ENCODE measurements at regions not wholly inside any gene's neighbourhood (a gene's known extent, or its start where the extent isn't known, plus 50 kb on each side); places are given as distances from the start of the nearest gene placed in this dataset.

DNA sequence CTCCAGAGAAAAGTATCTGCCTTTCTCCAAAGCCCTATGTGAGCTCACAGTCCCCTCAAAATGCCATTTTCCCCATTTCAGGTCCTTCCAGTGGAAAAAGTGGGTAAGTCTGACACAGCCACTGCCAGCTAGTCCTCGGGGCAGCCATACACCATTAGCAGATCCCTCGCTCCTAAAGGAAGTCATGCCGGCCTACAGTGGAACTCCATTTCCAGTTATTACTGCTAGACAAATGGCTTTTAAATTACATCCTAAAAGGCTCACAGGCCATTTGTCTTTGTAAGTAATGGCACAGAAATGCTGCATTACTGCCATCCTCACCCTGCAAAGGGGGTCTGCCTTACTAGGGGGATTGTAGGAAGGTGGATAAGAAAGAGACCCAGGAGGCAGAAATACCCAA lies 259.4 kb upstream of the SIX2 start:
- intact Hi-C loops (cut with DNase I), result no loop called here
- 71 to 95% (median 80%) methylated on average over 3 of the region's 3 CpGs for WGBS, 4 donors
- no peak for TF ChIP-seq POLR2A (IDR thresholded peaks at IDR 0.05)
- TF ChIP-seq, protein P1, sequence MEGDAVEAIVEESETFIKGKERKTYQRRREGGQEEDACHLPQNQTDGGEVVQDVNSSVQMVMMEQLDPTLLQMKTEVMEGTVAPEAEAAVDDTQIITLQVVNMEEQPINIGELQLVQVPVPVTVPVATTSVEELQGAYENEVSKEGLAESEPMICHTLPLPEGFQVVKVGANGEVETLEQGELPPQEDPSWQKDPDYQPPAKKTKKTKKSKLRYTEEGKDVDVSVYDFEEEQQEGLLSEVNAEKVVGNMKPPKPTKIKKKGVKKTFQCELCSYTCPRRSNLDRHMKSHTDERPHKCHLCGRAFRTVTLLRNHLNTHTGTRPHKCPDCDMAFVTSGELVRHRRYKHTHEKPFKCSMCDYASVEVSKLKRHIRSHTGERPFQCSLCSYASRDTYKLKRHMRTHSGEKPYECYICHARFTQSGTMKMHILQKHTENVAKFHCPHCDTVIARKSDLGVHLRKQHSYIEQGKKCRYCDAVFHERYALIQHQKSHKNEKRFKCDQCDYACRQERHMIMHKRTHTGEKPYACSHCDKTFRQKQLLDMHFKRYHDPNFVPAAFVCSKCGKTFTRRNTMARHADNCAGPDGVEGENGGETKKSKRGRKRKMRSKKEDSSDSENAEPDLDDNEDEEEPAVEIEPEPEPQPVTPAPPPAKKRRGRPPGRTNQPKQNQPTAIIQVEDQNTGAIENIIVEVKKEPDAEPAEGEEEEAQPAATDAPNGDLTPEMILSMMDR (IDR thresholded peaks at IDR 0.05), result no peak

DNA sequence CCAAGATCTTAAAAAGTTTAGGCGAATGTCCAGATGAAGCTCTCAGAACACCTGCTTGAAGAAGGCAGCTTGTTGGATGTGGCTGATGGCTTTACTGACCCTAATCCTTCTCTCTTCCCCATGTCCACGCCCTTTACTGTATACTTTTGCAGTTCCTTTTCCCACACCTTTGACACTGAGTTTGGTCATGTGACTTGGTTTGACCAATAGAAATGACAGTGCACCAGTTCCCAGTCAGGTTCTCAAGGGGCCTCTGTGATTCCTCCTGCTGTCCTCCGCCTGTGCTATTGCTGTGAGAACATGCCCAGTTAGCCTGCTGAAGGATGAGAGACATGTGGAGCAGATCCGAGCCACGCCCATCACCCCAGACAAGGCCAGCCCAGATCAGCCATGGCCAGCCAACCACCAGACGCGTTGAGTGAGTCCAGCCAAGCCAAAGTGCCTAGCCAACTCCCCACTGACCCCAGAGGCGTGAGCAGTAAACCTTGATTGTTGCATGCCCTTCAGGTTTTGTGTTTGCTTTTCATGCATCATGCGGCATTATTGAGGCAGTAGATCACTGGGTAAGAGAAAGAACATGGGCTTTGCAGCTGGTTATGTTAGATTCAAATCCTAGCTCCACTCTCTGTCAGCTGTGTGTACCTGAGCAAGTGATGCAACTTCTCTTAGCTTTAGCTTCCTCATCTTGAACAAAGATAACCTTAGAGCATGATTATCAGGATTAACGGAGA lies 258.0 kb upstream of the SIX2 start:
- no peaks in the 10 kb centered on the region for H3K36me3 ChIP-seq (replicated peaks in 1 of 2)
- intact Hi-C loops (cut with DNase I), result no loop called here
- WGBS, 4 donors, result 84 to 91% (median 87%) methylated on average over 8 to 10 of the region's 10 CpGs
- no peak for TF ChIP-seq POLR2A (IDR thresholded peaks at IDR 0.05)
- TF ChIP-seq, protein P1 (IDR thresholded peaks at IDR 0.05), result no peak
- H3K9me3 ChIP-seq (replicated peaks in 1 of 3), result no peaks in the 10 kb centered on the region
- no peaks in the 10 kb centered on the region for H3K27me3 ChIP-seq
- DNase-seq, result peak in 1 of 7 donors; percentile 37
- no peak overlapping the region for H3K4me3 ChIP-seq
- no peak overlapping the region for H3K27ac ChIP-seq
- H3K4me1 ChIP-seq (replicated peaks in 1 of 2), result no peaks in the 10 kb centered on the region

More for the DNA sequence above, 259.4 kb upstream of the SIX2 start:
- no peaks in the 10 kb centered on the region for H3K9me3 ChIP-seq (replicated peaks in 1 of 3)
- no peaks in the 10 kb centered on the region for H3K27me3 ChIP-seq
- no peak overlapping the region for H3K27ac ChIP-seq
- DNase-seq, result peak in 1 of 7 donors; percentile 2
- no peaks in the 10 kb centered on the region for H3K4me1 ChIP-seq (replicated peaks in 1 of 2)
- no peak overlapping the region for H3K4me3 ChIP-seq
- no peaks in the 10 kb centered on the region for H3K36me3 ChIP-seq (replicated peaks in 1 of 2)

DNA sequence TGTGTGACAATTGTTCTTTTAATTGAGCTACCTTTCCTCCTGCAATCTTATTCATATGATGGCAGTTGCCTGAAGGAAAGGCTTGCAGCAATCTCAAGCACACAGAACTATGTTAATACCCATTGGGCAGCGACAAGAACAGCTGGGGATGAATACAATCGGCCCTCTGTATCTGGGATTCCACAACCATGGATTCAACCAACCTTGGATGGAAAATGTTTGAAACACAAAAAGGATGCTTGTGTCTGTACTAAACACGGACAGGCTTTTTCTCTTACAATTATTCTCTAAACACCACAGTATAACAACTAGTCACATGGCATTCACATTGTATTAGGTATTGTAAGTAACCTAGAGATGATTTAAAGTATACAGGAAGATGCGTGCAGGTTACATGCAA lies 256.1 kb upstream of the SIX2 start:
- WGBS, 4 donors, result 83 to 93% (median 86%) methylated on average over 4 of the region's 4 CpGs
- H3K4me1 ChIP-seq (replicated peaks in 1 of 2), result no peaks in the 10 kb centered on the region
- no peak for TF ChIP-seq POLR2A (IDR thresholded peaks at IDR 0.05)
- TF ChIP-seq, protein P1 (IDR thresholded peaks at IDR 0.05), result no peak
- DNase-seq, result no peak
- H3K27me3 ChIP-seq, result no peaks in the 10 kb centered on the region
- H3K4me3 ChIP-seq, result no peak overlapping the region
- no peak overlapping the region for H3K27ac ChIP-seq
- H3K9me3 ChIP-seq (replicated peaks in 1 of 3), result no peaks in the 10 kb centered on the region
- no peaks in the 10 kb centered on the region for H3K36me3 ChIP-seq (replicated peaks in 1 of 2)
- intact Hi-C loops (cut with DNase I), result no loop called here

DNA sequence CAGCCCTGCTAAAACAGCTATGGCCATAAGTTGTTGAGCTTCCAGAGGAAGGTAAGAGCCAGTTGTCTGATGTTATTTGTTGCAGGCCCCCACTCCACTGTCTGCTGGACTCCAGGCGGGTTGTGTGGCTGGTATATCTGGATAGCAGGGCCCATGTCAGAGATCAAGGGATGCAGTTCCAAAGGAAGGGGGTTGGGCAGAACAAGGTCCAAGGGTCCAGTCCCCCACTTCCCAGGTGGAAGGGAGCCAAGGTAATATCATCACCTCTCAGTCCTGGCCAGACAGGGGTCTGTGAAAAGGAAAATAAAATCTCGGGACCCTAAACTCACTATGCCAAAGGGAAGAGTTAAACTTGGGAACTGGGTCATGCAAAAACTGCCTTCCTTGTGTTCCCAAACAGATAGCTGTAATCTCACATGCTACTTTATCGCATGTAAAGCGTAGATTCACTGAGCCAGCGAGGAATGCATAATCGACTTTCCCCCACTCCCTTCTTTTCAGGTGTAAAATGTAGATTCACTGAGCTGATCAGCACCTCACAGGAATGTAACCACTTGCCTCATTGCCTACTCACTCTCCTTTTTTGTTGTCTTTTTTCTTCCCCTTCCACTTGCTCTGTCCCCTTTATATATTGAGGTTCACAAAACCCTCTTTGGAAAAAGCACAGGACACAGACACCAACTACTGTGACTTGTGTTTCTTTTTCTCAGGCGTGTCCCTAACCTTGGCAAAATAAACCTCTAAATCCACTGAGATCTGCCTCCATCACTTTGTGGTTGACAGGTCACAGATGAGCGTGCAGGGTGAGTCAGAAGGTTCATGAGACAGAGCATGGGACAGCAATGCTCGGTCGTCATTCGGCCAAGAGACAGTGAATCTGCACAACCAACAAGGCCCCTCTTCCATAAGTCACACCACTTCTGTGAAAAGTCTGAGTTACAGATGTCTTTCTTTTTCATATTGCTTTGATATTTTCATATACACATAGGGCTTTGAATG lies 255.3 kb upstream of the SIX2 start:
- no peak for TF ChIP-seq POLR2A (IDR thresholded peaks at IDR 0.05)
- TF ChIP-seq, protein P1 (IDR thresholded peaks at IDR 0.05), result no peak
- H3K27me3 ChIP-seq, result no peaks in the 10 kb centered on the region
- H3K4me3 ChIP-seq, result no peak overlapping the region
- 76 to 88% (median 77%) methylated on average over 11 of the region's 11 CpGs for WGBS, 4 donors
- no peak overlapping the region for H3K27ac ChIP-seq
- H3K9me3 ChIP-seq (replicated peaks in 1 of 3), result no peaks in the 10 kb centered on the region
- no peaks in the 10 kb centered on the region for H3K36me3 ChIP-seq (replicated peaks in 1 of 2)
- peak in 1 of 7 donors; percentile 11 for DNase-seq
- intact Hi-C loops (cut with DNase I), result no loop called here
- no peaks in the 10 kb centered on the region for H3K4me1 ChIP-seq (replicated peaks in 1 of 2)
